HG03439 (cell line): ENCODE measurements at regions not wholly inside any gene's neighbourhood (a gene's known extent, or its start where the extent isn't known, plus 50 kb on each side); places are given as distances from the start of the nearest gene placed in this dataset.

Experiments used
- ATAC-seq: cut with Tn5 transposase; IDR thresholded peaks from one replicate; pipeline ENCODE4 v1.9.1; 2021; ENCODE audit warnings: mild to moderate bottlenecking, moderate library complexity; ENCODE audit not compliant: unreplicated experiment

- ATAC-seq, result no peak
Measured at GRCh38 chr2:76274160-76274559, 563.4 kb upstream of the GCFC2 start.

DNA sequence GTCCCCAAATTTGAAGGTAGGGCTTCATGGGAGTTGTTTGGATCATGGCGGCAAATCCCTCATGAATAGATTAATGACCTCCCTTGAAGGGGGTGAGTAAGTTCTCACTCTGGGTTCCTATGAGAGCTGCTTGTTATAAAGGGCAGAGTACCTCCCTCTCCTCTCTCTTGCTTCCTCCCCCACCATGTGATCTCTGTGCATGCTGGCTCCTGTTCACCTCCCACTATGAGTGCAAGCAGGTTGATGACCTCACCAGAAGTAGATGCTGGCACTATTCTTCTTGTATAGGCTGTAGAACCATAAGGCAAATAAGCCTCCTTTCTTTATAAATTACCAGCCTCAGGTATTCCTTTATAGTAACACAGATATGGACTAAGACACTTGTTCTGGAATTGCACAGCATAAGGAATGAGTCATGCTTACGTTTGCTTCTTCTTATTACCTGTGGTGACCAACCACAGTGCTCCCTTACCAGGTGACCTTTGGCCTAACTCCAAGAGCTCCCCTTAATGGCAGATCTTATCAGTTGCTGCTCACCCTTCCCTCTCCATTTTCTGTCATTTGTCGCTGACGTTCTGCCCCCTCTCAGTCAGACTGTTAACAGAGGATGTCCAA is 559.5 kb upstream of the GCFC2 start:
- ATAC-seq, result no peak

DNA sequence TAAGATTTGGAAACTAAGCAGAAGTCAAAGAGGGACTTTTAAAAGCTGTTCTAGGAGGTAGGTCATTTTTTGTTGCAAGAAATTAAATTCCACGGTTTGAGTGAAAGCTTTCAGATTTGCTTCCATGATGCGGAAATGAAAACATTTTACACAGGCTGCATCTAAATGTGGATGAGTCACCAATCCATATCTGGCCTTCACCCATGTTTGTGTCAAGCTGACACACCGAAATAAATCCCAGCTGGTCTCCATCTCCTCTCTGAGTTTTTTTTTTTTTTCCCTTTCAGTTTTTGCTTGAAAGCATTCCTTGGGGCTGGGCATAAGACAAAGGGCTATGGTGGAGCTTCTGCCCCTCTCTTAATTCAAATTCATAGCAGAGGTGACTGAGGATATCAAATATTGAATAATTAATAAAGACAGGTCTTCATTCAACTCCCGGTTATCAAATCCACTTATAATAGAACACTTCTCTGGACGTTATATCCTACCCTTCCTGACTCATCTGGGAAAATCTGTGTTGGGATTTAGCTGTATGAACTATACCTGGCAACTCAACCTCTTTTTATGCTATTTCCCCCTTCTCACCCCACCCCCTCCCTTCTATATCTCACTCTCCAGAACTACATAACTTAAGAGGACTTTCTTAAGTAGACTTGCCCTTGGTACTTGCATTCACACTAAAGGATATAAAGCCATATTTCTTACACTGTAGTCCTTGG is 558.3 kb upstream of the GCFC2 start:
- ATAC-seq, result no peak

GRCh38 chr2:76268484-76268883 is 557.8 kb upstream of the GCFC2 start:
- no peak for ATAC-seq

DNA sequence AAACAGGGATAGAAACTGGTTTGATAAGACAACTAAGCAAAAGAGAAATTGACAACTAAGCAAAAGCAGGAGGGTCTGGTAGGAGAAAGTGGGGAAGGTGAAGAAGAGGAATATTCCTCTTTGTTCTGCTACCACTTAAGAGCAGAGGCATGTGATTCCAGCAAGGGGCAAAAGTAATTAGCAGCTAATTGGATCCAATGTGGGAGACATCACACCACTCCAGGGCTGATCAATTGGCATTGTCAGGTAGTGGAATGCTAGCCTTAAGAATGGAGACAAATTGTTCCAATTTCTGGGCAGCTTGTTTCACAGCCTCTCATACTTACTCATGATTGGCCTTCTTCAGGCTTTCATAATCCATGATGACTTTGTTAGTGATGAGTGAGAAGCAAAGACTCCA is 547.1 kb upstream of the GCFC2 start:
- no peak for ATAC-seq

DNA sequence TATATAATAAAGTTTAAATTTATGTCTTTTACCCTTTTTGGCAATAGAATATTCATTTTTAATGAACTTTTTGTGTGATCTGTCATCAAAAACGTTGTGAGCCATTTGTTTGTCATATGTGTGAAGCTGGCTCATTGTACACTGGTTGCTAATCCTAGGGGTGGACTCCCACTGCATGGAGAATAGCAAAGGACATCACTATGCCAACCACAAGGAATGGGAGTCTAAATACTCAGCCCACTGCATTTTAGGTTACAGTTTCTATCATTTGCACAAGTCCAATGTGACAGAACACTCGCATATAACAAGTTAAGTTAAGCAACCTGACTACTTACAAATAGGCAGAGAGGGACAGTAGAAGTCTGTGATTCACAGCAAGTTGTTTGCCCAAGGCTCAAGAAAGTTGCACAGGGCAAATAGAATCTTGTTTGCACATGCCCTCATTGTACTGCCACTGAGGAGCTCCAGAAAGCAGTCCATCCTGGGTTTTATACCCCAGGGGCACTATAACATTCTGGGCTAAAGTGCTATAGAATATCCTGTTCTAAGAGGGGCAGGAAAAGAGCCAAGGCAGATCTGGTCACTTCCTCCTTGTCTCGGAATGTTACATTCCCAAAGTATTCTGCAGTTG is 545.9 kb upstream of the GCFC2 start:
- no peak for ATAC-seq

DNA sequence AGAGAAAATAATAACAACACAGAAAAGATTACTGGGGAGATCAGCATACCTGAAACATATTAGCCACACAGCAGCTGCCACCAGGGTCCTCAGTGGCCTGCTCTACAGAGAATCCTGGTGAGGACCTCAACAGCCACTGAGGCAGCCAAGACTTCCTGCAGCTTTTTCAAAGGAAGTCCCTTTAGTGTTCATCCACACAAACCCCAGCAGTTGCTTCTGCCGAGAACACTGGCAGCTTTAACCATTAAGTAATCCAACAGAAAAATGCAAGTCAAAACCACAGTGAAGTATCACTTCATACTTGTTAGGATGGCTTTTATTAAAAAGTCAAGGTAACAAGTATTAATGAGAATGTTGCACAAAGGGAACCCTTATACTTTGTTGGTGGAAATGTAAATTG is 542.0 kb upstream of the GCFC2 start:
- no peak for ATAC-seq

DNA sequence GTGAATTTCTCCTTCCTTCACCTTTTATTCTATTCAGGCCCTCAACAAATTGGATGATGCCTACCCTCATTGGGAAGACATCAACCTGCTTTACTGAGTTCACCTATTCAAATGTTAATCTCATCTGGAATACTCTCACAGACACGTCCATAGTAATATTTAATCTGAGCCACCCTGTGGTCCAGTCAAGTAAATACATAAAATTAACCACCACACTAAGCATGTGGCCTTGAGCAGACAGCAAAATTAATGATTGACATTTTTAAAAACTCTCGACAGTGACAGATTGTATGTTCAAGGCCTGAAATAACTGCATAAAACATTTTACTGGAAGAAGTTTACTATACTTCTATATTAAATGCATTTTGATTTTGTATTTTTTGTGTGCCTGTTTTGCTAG is 540.6 kb upstream of the GCFC2 start:
- no peak for ATAC-seq

DNA sequence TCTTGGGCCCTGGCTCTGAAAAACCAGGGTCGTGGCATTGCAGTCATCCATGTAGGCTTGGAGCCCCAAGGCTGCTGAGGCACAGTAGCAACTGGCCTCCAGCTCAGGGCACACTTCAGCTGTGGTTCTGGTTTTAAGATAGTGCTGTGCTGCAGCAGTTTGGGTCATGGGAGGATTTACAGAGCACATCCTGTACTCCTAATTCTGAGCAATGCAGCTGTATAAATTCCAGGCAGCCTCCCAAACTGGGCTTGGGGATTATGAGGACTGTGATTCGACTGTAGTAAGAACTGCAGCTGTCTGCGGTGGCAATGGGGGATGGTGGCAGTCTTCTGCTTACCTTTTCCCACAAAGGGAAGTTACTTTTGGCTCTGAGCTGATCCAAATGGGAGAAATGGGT is 536.3 kb upstream of the GCFC2 start:
- ATAC-seq, result no peak

DNA sequence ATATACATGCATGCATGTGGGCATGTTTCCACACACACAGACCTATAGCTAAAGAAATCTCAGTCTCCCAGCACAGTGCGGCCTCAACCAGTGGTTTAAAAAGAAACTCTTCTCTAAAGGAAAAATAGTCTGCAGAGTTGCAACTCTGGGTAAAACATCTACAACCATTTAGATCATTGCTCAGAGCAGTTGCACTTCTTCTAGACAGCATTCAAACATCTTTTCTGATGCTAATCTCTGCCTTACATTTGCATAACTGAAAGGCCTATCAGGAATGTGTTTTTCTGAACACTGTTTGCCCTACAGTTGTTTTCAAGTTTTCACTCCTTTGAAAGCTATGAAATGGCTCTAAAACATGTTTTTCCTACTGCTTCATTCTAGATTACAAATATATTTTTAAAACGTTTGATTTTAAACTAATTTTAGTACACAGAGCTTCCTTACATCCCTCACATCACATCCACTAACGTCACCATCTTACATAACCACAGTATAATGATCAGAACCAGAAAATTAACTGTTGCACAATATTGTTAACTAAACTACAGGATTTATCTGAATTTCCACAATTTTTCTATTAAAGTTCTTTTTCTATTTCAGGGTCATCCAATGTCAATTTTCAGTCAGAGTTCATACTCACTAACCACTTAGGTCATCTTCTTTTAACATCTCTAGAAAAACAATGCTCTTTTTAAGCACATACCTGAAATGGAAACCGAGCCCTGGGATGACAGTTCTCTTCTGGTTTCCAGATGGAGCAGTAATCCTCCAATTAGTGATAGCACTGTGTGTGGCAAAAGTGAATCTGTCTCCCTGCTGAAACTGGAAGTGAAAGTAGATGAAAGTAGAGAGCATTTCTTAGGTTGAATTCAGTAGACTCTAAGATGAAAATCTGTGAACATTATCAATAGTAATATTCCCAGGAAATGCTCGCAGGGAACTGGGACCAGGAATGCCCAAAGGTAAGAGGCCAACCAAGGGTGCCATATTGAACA is 501.6 kb upstream of the GCFC2 start:
- no peak for ATAC-seq

DNA sequence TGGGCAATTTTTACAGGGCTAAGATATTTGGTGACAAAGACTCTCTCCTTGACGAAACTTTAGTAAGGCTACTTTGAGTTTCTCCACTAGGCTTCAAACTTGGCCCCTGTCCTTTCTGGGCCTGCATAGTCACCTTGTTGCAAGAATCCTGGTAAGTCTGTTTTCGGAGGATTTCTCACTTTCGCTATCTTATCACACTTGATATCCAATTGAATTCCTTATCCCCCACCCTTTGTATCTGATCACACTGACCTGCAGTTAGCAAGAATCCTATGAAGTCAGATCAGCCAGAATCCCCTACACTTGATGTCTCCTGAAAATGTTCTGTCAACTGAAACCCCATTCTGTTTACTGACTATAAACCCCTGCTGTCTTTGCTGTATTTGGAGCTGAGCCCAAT is 499.8 kb upstream of the GCFC2 start:
- no peak for ATAC-seq

DNA sequence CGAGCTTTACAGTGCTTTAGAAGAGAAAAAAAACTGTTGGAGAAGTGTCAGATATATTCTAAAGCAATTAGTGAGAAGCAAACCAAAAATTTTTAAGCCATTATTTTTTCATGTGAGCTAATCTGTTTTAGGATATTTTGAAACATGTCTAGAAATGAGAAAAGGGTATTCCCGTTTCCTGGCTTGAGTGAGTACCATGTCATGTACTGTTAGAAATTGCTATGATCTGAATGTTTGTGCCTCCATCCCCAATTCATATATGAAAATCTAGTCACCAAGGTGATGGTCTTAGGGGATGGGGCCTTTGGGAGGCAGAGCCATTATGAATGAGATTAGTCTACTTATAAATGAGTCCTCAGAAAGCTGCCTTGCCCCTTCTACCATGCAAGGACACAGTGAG is 493.3 kb upstream of the GCFC2 start:
- ATAC-seq, result no peak

- ATAC-seq, result no peak
Measured at GRCh38 chr2:76202866-76203265, 492.2 kb upstream of the GCFC2 start.

DNA sequence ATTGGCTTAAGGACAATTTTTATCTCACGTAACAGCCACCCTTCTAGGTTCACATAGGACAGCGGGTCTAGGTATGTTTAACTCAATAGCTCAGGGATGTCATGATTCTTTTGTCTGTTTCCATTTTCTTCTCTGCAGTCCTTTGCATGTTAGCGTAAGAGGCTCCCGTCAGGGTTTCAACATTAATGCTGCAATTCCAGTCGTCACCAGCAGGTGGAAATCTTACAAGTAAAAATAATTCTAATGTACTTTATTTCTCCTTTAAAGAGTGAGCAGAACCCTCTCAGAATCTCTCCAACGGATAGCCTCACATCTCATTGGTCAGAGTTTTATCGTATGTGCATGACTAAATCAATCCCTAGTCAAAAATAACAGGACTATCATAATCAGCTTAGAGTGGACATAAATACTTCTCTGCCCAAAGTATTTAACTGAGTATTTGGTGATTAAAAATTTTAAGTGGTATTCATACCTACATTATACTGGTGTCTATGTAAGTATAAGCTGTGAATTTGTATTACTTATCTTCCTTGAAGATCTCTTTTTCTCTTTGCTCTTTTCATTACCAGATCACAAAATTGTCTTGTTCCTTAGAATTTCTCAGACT is 487.2 kb upstream of the GCFC2 start:
- ATAC-seq, result no peak

DNA sequence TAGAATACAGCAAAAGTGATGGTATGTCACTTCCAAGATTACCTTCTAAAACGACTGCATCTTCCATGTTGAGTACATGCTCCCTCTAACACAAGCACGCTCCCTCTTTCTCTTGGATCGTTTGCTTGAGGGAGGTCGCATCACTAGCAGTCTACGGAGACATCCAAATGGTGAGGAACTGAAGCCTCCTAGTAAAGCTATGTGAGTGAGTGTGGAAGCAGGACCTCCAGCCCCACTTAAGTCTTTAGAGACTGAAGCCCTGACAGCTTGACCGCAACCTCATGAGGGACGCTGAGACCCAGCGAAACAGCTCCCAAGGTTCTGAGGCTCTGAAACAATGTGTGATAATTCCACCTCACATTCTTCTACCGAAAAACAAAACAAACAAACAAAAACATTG is 486.7 kb upstream of the GCFC2 start:
- ATAC-seq, result no peak

DNA sequence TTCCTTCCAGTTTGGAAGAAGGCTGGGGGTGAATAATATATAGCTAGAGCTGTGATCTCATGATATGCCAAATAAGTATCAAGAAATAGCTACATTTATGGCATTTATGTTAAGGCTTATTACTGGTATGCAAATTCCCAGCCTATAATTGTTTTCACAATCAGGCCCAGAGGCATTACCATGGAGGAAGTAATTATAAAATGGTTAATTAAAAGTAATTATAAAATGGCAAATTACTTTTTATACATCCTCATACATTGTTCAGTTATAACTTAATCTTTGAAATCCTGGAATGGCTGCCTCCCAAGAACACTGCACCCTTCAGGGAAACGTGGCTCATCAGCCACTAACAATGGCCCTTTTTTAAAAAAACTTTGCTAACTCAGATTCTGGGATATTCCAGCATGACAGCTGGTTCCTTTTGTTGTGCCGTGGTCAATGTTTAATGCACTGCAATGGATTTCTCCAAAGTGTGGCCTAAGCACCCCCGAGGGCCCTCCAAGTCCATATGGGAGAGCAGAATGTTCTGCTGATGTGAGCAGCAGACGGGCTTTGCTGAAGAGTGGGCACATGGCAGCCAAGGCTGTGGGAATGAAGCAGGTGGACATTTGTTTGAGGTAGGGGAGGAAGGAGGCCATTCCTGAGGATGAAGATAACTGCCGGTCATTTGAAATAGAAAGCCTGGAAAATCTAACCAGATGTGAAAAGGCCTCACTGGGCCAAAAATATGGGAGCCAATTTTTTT is 483.5 kb upstream of the GCFC2 start:
- no peak for ATAC-seq

DNA sequence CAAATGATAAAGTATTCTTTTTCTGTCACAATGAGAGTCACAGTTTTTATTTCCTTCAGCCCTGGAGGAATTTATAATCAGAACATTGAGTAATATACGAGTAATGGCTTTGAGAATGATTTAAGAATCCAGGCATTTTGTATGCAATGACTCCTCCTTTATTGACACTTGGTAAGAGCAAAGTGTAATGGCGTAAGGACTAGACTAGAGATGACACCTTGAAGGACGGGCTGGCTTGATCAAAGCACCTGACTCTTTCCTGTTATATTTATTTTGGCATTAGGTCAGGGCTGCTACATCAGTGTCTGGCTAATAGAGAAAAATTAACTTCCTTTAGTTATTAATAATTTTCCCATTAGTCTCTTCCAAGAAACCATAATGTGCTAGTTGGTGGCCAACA is 482.4 kb upstream of the GCFC2 start:
- no peak for ATAC-seq

DNA sequence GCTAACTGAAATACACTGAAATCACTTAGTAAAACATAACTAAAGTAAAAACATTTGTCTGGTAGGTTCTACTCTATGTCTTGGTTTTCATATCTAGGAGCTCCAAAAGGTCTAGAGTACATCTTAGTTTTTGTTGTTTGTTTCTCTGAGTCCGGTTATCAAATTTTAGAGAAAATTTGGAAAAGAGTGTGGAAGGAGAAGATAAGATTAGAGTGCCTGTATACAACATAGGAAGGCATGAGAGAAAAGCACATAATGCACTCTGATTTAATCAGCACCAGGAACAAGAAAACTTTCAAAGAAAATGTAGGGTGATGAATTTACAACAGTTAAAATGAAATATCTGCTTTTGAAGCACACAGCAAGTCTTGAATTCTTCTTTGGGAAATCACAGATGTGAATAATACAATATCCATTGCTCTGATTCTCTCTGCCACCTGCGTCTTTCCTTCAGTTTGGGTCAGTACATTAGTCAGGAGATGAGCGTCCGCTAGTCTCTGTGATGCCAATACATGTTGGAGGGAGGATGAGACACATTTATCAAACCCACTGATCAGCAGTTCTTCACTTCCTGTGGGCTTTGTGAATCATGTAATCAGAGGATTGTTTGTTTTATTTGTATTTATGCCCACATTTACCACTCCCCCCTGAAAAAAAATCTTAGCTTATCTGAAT is 477.8 kb upstream of the GCFC2 start:
- ATAC-seq, result no peak

- ATAC-seq, result no peak
Measured at GRCh38 chr2:76187415-76187814, 476.7 kb upstream of the GCFC2 start.

DNA sequence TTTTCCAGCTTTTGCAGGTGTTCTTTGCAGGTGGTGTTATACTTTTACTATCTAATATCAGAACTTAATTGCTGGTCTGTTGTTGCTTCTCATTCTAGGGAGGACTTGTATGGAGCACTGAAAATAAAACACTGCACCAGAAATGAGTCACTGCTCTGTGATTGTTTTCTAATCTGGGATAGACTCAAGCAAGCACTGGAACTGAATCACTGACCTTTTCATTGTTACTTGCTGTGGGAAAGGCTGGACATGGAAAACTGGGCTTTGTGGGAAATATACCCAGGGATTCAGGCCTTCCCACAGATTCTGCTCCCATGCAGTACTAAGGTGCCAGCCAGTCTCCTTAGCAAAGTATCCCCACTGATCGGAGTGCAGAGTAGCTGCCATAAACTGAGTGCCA is 470.0 kb upstream of the GCFC2 start:
- ATAC-seq, result no peak
